ENCODE measurements at regions not wholly inside any gene's neighbourhood (a gene's known extent, or its start where the extent isn't known, plus 50 kb on each side); places are given as distances from the start of the nearest gene placed in this dataset.

DNA sequence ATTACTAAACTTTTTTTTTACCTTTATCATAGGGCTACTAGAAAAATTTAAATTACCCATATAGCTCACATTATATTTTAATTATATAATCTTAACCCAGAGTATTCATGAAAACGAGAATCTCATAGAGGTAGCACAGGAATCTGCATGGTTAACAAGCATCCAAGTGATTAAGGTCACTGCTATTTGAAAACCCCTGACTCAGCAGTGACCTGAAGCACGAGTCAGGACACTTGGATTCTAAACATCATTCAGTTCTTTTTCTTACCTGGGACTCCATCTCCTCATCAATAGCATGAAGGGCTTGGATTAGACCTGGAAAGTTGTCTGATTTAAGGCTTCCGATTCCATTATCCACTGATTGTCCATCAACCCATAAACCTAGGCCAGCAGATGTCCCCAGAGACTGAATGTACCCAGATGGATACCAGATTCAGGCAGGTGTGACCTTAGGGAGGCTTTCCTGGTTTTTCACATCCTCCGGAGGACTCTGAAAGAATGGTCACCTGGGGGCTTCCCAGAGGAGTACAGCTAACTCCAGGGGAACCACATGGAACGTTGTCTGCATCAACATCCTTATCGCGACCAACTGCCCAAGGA is 174.3 kb downstream of the SETD4 start:
- no peak for DNase-seq
- no peak overlapping the region for H3K4me3 ChIP-seq
- 90 to 98% methylated on average over 7 of the region's 7 CpGs for WGBS, 2 donors
- H3K27me3 ChIP-seq (ENCODE audit: control insufficient read depth in 3 of 3, insufficient read depth in 3 of 3, low read length in 2 of 3): peaks cover 0 to 4% (median 0%) of the 10 kb centered on the region in 3 donors
- no peaks in the 10 kb centered on the region for H3K4me1 ChIP-seq (ENCODE audit: control insufficient read depth in 5 of 5, insufficient read depth in 5 of 5, low read length in 5 of 5)
- TF ChIP-seq, protein P1, sequence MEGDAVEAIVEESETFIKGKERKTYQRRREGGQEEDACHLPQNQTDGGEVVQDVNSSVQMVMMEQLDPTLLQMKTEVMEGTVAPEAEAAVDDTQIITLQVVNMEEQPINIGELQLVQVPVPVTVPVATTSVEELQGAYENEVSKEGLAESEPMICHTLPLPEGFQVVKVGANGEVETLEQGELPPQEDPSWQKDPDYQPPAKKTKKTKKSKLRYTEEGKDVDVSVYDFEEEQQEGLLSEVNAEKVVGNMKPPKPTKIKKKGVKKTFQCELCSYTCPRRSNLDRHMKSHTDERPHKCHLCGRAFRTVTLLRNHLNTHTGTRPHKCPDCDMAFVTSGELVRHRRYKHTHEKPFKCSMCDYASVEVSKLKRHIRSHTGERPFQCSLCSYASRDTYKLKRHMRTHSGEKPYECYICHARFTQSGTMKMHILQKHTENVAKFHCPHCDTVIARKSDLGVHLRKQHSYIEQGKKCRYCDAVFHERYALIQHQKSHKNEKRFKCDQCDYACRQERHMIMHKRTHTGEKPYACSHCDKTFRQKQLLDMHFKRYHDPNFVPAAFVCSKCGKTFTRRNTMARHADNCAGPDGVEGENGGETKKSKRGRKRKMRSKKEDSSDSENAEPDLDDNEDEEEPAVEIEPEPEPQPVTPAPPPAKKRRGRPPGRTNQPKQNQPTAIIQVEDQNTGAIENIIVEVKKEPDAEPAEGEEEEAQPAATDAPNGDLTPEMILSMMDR (IDR thresholded peaks at IDR 0.05; ENCODE audit: control extremely low read depth, extremely low read depth): no peak
- no peak for ATAC-seq (ENCODE audit: insufficient read depth, low FRiP score)
- H3K27ac ChIP-seq (ENCODE audit: low read depth in 1 of 2, low read length in 1 of 2): no peak overlapping the region
- H3K9ac ChIP-seq (ENCODE audit: insufficient read depth in 1 of 2, low read length in 2 of 2): no peak overlapping the region
- H3K9me3 ChIP-seq (ENCODE audit: control insufficient read depth in 4 of 4, insufficient read depth in 3 of 4, low read length in 3 of 4): no peaks in the 10 kb centered on the region
- no peaks in the 10 kb centered on the region for H3K36me3 ChIP-seq (ENCODE audit: control insufficient read depth in 4 of 4, insufficient read depth in 4 of 4, low read length in 4 of 4)

DNA sequence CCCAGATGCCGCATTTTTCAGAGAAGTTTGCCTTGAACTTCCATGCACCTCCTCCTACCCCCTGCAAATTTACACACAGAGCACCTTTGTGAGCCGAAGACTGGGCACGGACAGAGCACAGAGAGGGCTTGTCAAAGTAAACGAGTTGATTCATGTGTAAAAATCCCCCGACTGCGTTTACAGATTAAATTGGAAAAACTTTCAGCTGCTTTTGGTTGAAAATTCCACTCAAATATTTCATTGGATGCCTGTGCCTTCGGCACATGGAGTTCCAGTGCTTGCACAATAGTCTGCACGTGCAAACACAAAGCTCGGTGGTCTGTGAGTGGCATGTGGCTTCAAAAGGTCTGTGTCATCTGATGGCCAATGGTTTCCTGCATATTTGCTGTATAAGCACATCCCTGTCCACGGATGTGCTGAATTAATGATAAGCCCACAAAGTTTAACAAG is 177.5 kb downstream of the SETD4 start:
- H3K9ac ChIP-seq (ENCODE audit: insufficient read depth in 1 of 2, low read length in 2 of 2): no peak overlapping the region
- peaks cover 0 to 4% (median 0%) of the 10 kb centered on the region in 3 donors for H3K27me3 ChIP-seq (ENCODE audit: control insufficient read depth in 3 of 3, insufficient read depth in 3 of 3, low read length in 2 of 3)
- H3K4me1 ChIP-seq (ENCODE audit: control insufficient read depth in 5 of 5, insufficient read depth in 5 of 5, low read length in 5 of 5): no peaks in the 10 kb centered on the region
- H3K27ac ChIP-seq (ENCODE audit: low read depth in 1 of 2, low read length in 1 of 2): no peak overlapping the region
- 36 to 47% methylated on average over 10 of the region's 10 CpGs for WGBS, 2 donors
- ATAC-seq (ENCODE audit: insufficient read depth, low FRiP score) (no peak), DNase-seq (peak; percentile 6 to 42 (median 20))
- TF ChIP-seq, protein P1 (IDR thresholded peaks at IDR 0.05; ENCODE audit: control extremely low read depth, extremely low read depth): no peak
- no peaks in the 10 kb centered on the region for H3K36me3 ChIP-seq (ENCODE audit: control insufficient read depth in 4 of 4, insufficient read depth in 4 of 4, low read length in 4 of 4)
- no peaks in the 10 kb centered on the region for H3K9me3 ChIP-seq (ENCODE audit: control insufficient read depth in 4 of 4, insufficient read depth in 3 of 4, low read length in 3 of 4)
- no peak overlapping the region for H3K4me3 ChIP-seq

DNA sequence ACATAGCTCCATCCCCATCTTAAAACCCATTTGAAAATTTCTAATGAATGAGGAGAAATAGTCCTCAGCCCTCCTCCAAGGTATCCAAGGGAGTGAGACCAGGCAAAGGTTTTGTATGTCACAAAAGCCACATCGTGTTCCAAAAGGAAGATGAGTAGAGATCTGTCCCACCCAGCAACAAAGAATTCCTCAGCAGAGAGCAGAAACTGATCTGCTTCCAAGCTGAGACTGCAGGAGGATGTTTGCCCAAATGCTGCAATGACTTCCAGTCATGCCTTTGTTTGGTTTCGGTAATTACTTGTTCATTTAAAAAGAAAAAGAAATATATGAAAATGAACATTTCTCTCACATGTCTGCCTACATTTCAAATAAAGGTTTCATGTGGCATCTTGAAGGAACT is 186.9 kb downstream of the SETD4 start:
- H3K27me3 ChIP-seq (ENCODE audit: control insufficient read depth in 3 of 3, insufficient read depth in 3 of 3, low read length in 2 of 3): no peaks in the 10 kb centered on the region
- H3K36me3 ChIP-seq (ENCODE audit: control insufficient read depth in 4 of 4, insufficient read depth in 4 of 4, low read length in 4 of 4): no peaks in the 10 kb centered on the region
- peaks cover 0 to 4% (median 2%) of the 10 kb centered on the region in 4 donors for H3K9me3 ChIP-seq (ENCODE audit: control insufficient read depth in 4 of 4, insufficient read depth in 3 of 4, low read length in 3 of 4)
- no peak overlapping the region for H3K27ac ChIP-seq (ENCODE audit: low read depth in 1 of 2, low read length in 1 of 2)
- H3K4me3 ChIP-seq: no peak overlapping the region
- WGBS, 2 donors: 53 to 54% methylated on average over 2 of the region's 2 CpGs
- no peaks in the 10 kb centered on the region for H3K4me1 ChIP-seq (ENCODE audit: control insufficient read depth in 5 of 5, insufficient read depth in 5 of 5, low read length in 5 of 5)
- TF ChIP-seq, protein P1 (IDR thresholded peaks at IDR 0.05; ENCODE audit: control extremely low read depth, extremely low read depth): no peak
- DNase-seq: no peak
- ATAC-seq (ENCODE audit: insufficient read depth, low FRiP score): no peak
- H3K9ac ChIP-seq (ENCODE audit: insufficient read depth in 1 of 2, low read length in 2 of 2): no peak overlapping the region

DNA sequence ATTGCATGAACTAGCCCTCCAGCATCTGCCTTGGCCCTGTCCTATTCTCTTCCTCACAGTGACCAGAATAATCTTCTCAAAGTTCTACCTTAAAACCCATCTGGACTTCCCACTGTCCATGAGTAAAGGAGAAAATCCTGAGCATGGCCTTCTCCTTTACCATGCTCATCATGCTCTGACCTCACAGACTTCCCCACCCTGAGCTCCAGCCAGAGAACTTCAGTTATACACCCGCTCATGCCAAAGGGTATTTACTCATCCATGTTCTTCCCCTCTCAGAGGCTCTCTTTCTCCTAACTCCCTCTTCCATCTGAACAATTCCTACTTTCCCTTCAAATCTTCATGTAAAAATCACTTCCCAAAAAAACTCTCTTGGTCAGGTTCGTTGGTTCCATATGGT is 188.4 kb downstream of the SETD4 start:
- 86 to 93% methylated on average over 2 of the region's 2 CpGs for WGBS, 2 donors
- H3K9me3 ChIP-seq (ENCODE audit: control insufficient read depth in 4 of 4, insufficient read depth in 3 of 4, low read length in 3 of 4): peaks cover 0 to 5% (median 2%) of the 10 kb centered on the region in 4 donors
- no peak overlapping the region for H3K4me3 ChIP-seq
- H3K9ac ChIP-seq (ENCODE audit: insufficient read depth in 1 of 2, low read length in 2 of 2): no peak overlapping the region
- ATAC-seq (ENCODE audit: insufficient read depth, low FRiP score): no peak
- no peak for DNase-seq
- no peak overlapping the region for H3K27ac ChIP-seq (ENCODE audit: low read depth in 1 of 2, low read length in 1 of 2)
- no peaks in the 10 kb centered on the region for H3K27me3 ChIP-seq (ENCODE audit: control insufficient read depth in 3 of 3, insufficient read depth in 3 of 3, low read length in 2 of 3)
- TF ChIP-seq, protein P1 (IDR thresholded peaks at IDR 0.05; ENCODE audit: control extremely low read depth, extremely low read depth): no peak
- H3K4me1 ChIP-seq (ENCODE audit: control insufficient read depth in 5 of 5, insufficient read depth in 5 of 5, low read length in 5 of 5): no peaks in the 10 kb centered on the region
- no peaks in the 10 kb centered on the region for H3K36me3 ChIP-seq (ENCODE audit: control insufficient read depth in 4 of 4, insufficient read depth in 4 of 4, low read length in 4 of 4)
